ENCODE measurements at regions not wholly inside any gene's neighbourhood (a gene's known extent, or its start where the extent isn't known, plus 50 kb on each side); places are given as distances from the start of the nearest gene placed in this dataset.
A peak's percentile ranks its signal among the peaks of the same experiment; 100 is the strongest.

DNA sequence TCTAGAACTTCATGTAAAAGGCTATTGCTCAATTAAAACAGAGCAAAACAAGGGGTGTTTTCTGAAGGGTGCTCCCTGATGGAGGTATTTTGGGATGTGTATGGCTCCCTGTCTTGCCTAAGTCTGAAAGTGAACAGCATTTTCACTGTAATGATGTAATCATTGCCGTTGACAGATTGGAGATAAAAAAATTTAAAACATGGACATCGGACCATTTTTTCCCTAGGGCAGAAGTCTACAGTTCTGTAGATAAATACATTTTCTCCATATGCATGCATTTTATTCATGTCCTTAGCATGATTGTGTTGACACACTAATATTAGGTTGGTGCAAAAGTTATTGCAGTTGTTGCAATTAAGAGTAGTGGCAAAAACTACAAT is 85.1 kb upstream of the ATXN1 start:
- peaks cover 10% of the 10 kb centered on the region in 2 experiments; a peak in 3 of 5 replicates for H3K27me3 ChIP-seq (ENCODE audit: control insufficient read depth in 2 of 2, insufficient read depth in 2 of 2, low read length in 2 of 2)
- in situ Hi-C loops (cut with MboI): no loop called here
- FAIRE-seq (no peak), ATAC-seq (no peak), DNase-seq (ENCODE audit: extremely low read depth in 1 of 4, low spot score in 3 of 4) (no peak)
- H3K9ac ChIP-seq (ENCODE audit: insufficient read depth in 1 of 2, low read depth in 2 of 2, low read length in 2 of 2): no peak overlapping the region
- no peaks in the 10 kb centered on the region for H3K4me1 ChIP-seq (replicated peaks in 1 of 2; ENCODE audit: control insufficient read depth in 2 of 2, insufficient read depth in 2 of 2, low read length in 2 of 2)
- no peak overlapping the region for H3K4me3 ChIP-seq
- H3K36me3 ChIP-seq (ENCODE audit: control insufficient read depth, insufficient read depth, low read length): no peaks in the 10 kb centered on the region
- TF ChIP-seq, protein P1, sequence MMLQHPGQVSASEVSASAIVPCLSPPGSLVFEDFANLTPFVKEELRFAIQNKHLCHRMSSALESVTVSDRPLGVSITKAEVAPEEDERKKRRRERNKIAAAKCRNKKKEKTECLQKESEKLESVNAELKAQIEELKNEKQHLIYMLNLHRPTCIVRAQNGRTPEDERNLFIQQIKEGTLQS (IDR thresholded peaks at IDR 0.05): 0 out of 2 replicates have a peak, but pooled peaks have one; percentile 17
- TF ChIP-seq, protein P1 (CRISPR knock-in tag; conservative IDR thresholded peaks at IDR 0.05): no peak
- TF ChIP-seq CEBPG (CRISPR knock-in tag; IDR thresholded peaks at IDR 0.05) (no peak), CEBPG (tag; conservative IDR thresholded peaks at IDR 0.05 in 1 of 2, IDR thresholded peaks at IDR 0.05 in 1 of 2) (peak; percentile 46 to 48; a peak in 3 of 4 replicates), CCAR2 (IDR thresholded peaks at IDR 0.05; ENCODE audit: low read depth, low read length) (no peak), ZNF780A (CRISPR knock-in tag; IDR thresholded peaks at IDR 0.05) (no peak), CHD4 (IDR thresholded peaks at IDR 0.05; ENCODE audit: insufficient read depth, insufficient replicate concordance, low read depth, low read length, poor library complexity, severe bottlenecking) (no peak)
- no peaks in the 10 kb centered on the region for H3K79me2 ChIP-seq (ENCODE audit: control insufficient read depth, insufficient read depth, low read length)
- no peak overlapping the region for H3K27ac ChIP-seq (ENCODE audit: extremely low read depth, low read depth, low read length)
- intact Hi-C loops (cut with micrococcal nuclease): no loop called here
- H3K4me2 ChIP-seq (ENCODE audit: insufficient read depth, low read length): no peak overlapping the region
- WGBS (ENCODE audit: insufficient coverage, low coverage, missing lambda C conversion rate): 0% methylated on average over 2 of the region's 2 CpGs
- H3K9me1 ChIP-seq (ENCODE audit: control insufficient read depth, insufficient read depth, low read length): no peaks in the 10 kb centered on the region
- no peak overlapping the region for H2AFZ ChIP-seq (ENCODE audit: low read depth, low read length)
- no peaks in the 10 kb centered on the region for H4K20me1 ChIP-seq (replicated peaks; ENCODE audit: control insufficient read depth, insufficient read depth, low read length)
- no TSS peak for BruUV-seq (replicated peaks)
- POLR2A ChIA-PET: interaction anchor here (0.9 kb wide), 1 partner anchor 10 kb away, joined by 4 read pairs; no protein-coding TSS in a partner anchor
- no peaks in the 10 kb centered on the region for H3K9me3 ChIP-seq (replicated peaks; ENCODE audit: control insufficient read depth, insufficient read depth, low read depth, low read length)
- CTCF ChIA-PET (ENCODE audit: low intra/inter-chr PET ratio): no interaction called here

Measured in K562 (cell line).